ENCODE measurements at regions not wholly inside any gene's neighbourhood (a gene's known extent, or its start where the extent isn't known, plus 50 kb on each side); places are given as distances from the start of the nearest gene placed in this dataset.

GRCh38 chr3:53997476-53997875 is 105.8 kb upstream of the SELENOK start:
- DNase-seq, result no peak
- H3K14ac ChIP-seq (ENCODE audit: low read length in 2 of 2), result no peak overlapping the region
- no peak overlapping the region for H2AFZ ChIP-seq (ENCODE audit: low read depth, low read length)

DNA sequence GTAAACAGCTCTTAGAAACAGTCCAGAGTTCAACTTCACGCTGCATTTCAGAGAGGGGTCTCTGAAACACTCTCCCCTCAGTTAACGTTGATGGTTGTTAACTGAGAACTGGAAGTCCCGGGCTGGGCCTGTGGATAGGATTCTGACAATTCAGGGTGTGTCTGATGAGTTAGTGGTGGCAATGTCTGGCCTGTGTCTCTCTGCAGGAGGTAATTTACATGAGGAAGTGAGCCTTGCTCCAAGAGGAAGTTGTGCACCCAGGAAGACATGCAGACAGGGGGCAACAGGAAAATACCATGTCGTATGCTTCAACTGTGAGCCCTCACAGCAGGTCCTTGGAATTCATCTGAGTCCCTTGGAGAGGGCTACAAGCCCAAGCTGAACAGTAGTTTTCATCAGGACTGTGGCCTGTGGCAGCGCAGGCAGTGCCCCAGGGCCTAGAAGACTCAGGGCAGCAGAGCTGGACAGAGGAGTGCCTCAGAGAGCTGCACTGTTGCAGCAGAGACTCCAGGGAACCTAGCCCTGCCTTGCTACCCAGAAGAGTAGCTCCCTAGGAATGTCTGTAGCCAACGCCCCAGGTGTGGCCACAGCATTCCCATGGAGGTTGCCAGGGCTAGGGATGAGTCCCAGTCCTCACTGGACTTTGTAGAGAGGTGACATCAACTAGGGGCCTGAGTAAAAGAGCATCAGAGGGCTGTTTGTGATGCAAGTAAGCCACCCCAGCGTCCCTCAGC is 104.6 kb upstream of the SELENOK start:
- Histone ChIP-seq H3K27ac (ENCODE audit: low read length, poor library complexity, severe bottlenecking) (no peak overlapping the region), H2BK15ac (ENCODE audit: low read depth, poor library complexity, severe bottlenecking) (no peak overlapping the region), H3K27me3 (ENCODE audit: control insufficient read depth in 1 of 2, insufficient read depth in 1 of 2, low read length in 2 of 2) (no peaks in the 10 kb centered on the region), H3K23ac (ENCODE audit: low read length in 2 of 2) (no peak overlapping the region), H3K4me3 (ENCODE audit: insufficient read depth in 1 of 2, low read depth in 1 of 2, low read length in 2 of 2) (no peak overlapping the region), H3K9ac (ENCODE audit: low read length) (no peak overlapping the region), H3K18ac (ENCODE audit: low read depth in 1 of 2, low read length in 2 of 2) (no peak overlapping the region), H2AK5ac (ENCODE audit: low read length, severe bottlenecking) (no peak overlapping the region), H3K4me1 (ENCODE audit: control insufficient read depth, insufficient read depth, low read depth, low read length) (no peaks in the 10 kb centered on the region), H3K9me3 (ENCODE audit: control insufficient read depth, low read length) (no peaks in the 10 kb centered on the region), H2BK12ac (ENCODE audit: low read length in 2 of 2) (no peak overlapping the region), H2AFZ (ENCODE audit: low read depth, low read length) (no peak overlapping the region), H3K36me3 (ENCODE audit: control insufficient read depth in 1 of 2, insufficient read depth in 2 of 2, low read depth in 1 of 2, low read length in 2 of 2) (no peaks in the 10 kb centered on the region), H2BK5ac (ENCODE audit: low read depth, low read length, poor library complexity, severe bottlenecking) (no peak overlapping the region), H3K4ac (ENCODE audit: low read depth in 1 of 2, low read length in 2 of 2) (no peak overlapping the region), H4K91ac (ENCODE audit: low read length) (no peak overlapping the region), H3K79me1 (replicated peaks; ENCODE audit: low read length, poor library complexity, severe bottlenecking) (no peaks in the 10 kb centered on the region), H4K8ac (ENCODE audit: low read length) (no peak overlapping the region), H2BK120ac (ENCODE audit: low read depth, low read length) (no peak overlapping the region), H3K14ac (ENCODE audit: low read length in 2 of 2) (no peak overlapping the region), H3K4me2 (ENCODE audit: low read length, poor library complexity, severe bottlenecking) (no peak overlapping the region)
- WGBS, result 55% methylated on average over 7 of the region's 7 CpGs
- DNase-seq, result no peak

More at GRCh38 chr3:53997476-53997875, 105.8 kb upstream of the SELENOK start:
- Histone ChIP-seq H3K4me2 (ENCODE audit: low read length, poor library complexity, severe bottlenecking) (no peak overlapping the region), H2BK12ac (ENCODE audit: low read length in 2 of 2) (no peak overlapping the region), H3K4me3 (ENCODE audit: insufficient read depth in 1 of 2, low read depth in 1 of 2, low read length in 2 of 2) (no peak overlapping the region), H2AK5ac (ENCODE audit: low read length, severe bottlenecking) (no peak overlapping the region), H3K23ac (ENCODE audit: low read length in 2 of 2) (no peak overlapping the region), H4K8ac (ENCODE audit: low read length) (no peak overlapping the region), H3K36me3 (ENCODE audit: control insufficient read depth in 1 of 2, insufficient read depth in 2 of 2, low read depth in 1 of 2, low read length in 2 of 2) (no peaks in the 10 kb centered on the region), H3K79me1 (replicated peaks; ENCODE audit: low read length, poor library complexity, severe bottlenecking) (no peaks in the 10 kb centered on the region), H2BK5ac (ENCODE audit: low read depth, low read length, poor library complexity, severe bottlenecking) (no peak overlapping the region), H2BK120ac (ENCODE audit: low read depth, low read length) (no peak overlapping the region), H3K27me3 (ENCODE audit: control insufficient read depth in 1 of 2, insufficient read depth in 1 of 2, low read length in 2 of 2) (no peaks in the 10 kb centered on the region), H2BK15ac (ENCODE audit: low read depth, poor library complexity, severe bottlenecking) (no peak overlapping the region), H3K4me1 (ENCODE audit: control insufficient read depth, insufficient read depth, low read depth, low read length) (no peaks in the 10 kb centered on the region), H3K4ac (ENCODE audit: low read depth in 1 of 2, low read length in 2 of 2) (no peak overlapping the region), H3K9me3 (ENCODE audit: control insufficient read depth, low read length) (no peaks in the 10 kb centered on the region), H4K91ac (ENCODE audit: low read length) (no peak overlapping the region), H3K27ac (ENCODE audit: low read length, poor library complexity, severe bottlenecking) (no peak overlapping the region), H3K9ac (ENCODE audit: low read length) (no peak overlapping the region), H3K18ac (ENCODE audit: low read depth in 1 of 2, low read length in 2 of 2) (no peak overlapping the region)
- WGBS, result 81% methylated on average over 4 of the region's 4 CpGs

DNA sequence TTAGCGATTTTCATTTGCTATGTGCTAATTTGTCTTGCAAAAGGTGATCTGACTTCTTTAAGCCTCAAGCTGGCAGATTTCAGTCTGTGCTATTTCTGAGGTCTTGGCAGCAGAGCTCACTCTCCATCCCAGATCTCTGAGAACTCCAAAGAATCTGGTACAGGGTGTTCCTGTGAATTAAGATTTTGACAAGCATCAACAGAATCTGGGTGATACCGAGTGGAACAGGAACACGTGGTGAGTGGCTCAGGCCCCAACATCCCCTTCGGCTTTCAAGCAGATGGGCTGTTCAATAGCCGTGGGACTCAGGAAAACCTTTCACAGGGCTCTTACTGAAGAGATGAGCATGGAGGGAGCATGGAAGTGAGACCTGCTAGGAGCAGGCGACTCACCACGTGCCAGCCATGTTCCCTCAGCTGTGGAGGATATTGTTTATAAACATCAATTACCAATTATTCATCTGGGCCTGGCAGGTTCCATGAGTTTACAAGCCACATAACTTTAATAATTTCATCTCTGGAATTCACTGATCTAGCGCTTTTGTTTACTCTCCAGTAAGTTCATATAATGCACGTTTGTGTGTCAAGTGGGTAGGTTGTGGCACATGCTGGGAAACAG is 103.4 kb upstream of the SELENOK start:
- H3K9me3 ChIP-seq (ENCODE audit: control insufficient read depth, low read length), result no peaks in the 10 kb centered on the region
- DNase-seq, result no peak
- H3K4me1 ChIP-seq (ENCODE audit: control insufficient read depth, insufficient read depth, low read depth, low read length), result no peaks in the 10 kb centered on the region
- no peak overlapping the region for H2AK5ac ChIP-seq (ENCODE audit: low read length, severe bottlenecking)
- no peak overlapping the region for H4K8ac ChIP-seq (ENCODE audit: low read length)
- no peak overlapping the region for H3K4ac ChIP-seq (ENCODE audit: low read depth in 1 of 2, low read length in 2 of 2)
- H3K27ac ChIP-seq (ENCODE audit: low read length, poor library complexity, severe bottlenecking), result no peak overlapping the region
- no peaks in the 10 kb centered on the region for H3K27me3 ChIP-seq (ENCODE audit: control insufficient read depth in 1 of 2, insufficient read depth in 1 of 2, low read length in 2 of 2)
- H2BK15ac ChIP-seq (ENCODE audit: low read depth, poor library complexity, severe bottlenecking), result no peak overlapping the region
- H3K79me1 ChIP-seq (replicated peaks; ENCODE audit: low read length, poor library complexity, severe bottlenecking), result no peaks in the 10 kb centered on the region
- H3K14ac ChIP-seq (ENCODE audit: low read length in 2 of 2), result no peak overlapping the region
- H2BK12ac ChIP-seq (ENCODE audit: low read length in 2 of 2), result no peak overlapping the region
- H3K23ac ChIP-seq (ENCODE audit: low read length in 2 of 2), result no peak overlapping the region
- H3K18ac ChIP-seq (ENCODE audit: low read depth in 1 of 2, low read length in 2 of 2), result no peak overlapping the region
- H2BK5ac ChIP-seq (ENCODE audit: low read depth, low read length, poor library complexity, severe bottlenecking), result no peak overlapping the region
- H2BK120ac ChIP-seq (ENCODE audit: low read depth, low read length), result no peak overlapping the region
- H3K36me3 ChIP-seq (ENCODE audit: control insufficient read depth in 1 of 2, insufficient read depth in 2 of 2, low read depth in 1 of 2, low read length in 2 of 2), result no peaks in the 10 kb centered on the region
- no peak overlapping the region for H3K4me2 ChIP-seq (ENCODE audit: low read length, poor library complexity, severe bottlenecking)
- H3K9ac ChIP-seq (ENCODE audit: low read length), result no peak overlapping the region
- no peak overlapping the region for H3K4me3 ChIP-seq (ENCODE audit: insufficient read depth in 1 of 2, low read depth in 1 of 2, low read length in 2 of 2)
- WGBS, result 81% methylated on average over 5 of the region's 9 CpGs
- H4K91ac ChIP-seq (ENCODE audit: low read length), result no peak overlapping the region
- H2AFZ ChIP-seq (ENCODE audit: low read depth, low read length), result no peak overlapping the region

DNA sequence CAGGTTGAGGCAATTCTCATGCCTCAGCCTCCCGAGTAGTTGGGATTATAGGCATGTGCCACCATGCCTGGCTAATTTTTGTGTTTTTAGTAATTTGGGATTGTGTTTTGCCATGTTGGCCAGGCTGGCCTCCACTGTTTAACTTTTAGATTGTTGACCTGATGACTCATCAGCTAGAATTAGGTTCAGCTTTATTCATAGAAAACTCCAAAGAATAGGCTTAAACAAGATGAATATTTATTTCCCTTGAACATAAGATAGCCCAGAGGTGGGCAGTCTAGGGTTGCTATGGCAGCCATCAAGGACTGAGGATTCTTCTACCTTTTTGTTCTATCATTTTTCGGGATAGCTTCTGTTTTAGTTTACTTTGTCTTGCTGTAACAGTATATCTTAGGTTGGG is 99.6 kb upstream of the SELENOK start:
- Histone ChIP-seq H3K36me3 (ENCODE audit: control insufficient read depth in 1 of 2, insufficient read depth in 2 of 2, low read depth in 1 of 2, low read length in 2 of 2) (no peaks in the 10 kb centered on the region), H3K4me2 (ENCODE audit: low read length, poor library complexity, severe bottlenecking) (no peak overlapping the region), H2AFZ (ENCODE audit: low read depth, low read length) (no peak overlapping the region), H2BK12ac (ENCODE audit: low read length in 2 of 2) (no peak overlapping the region), H4K8ac (ENCODE audit: low read length) (no peak overlapping the region), H3K27me3 (ENCODE audit: control insufficient read depth in 1 of 2, insufficient read depth in 1 of 2, low read length in 2 of 2) (no peaks in the 10 kb centered on the region), H3K23ac (ENCODE audit: low read length in 2 of 2) (no peak overlapping the region), H2BK5ac (ENCODE audit: low read depth, low read length, poor library complexity, severe bottlenecking) (no peak overlapping the region), H3K14ac (ENCODE audit: low read length in 2 of 2) (no peak overlapping the region), H3K4ac (ENCODE audit: low read depth in 1 of 2, low read length in 2 of 2) (no peak overlapping the region), H3K79me1 (replicated peaks; ENCODE audit: low read length, poor library complexity, severe bottlenecking) (no peaks in the 10 kb centered on the region), H3K27ac (ENCODE audit: low read length, poor library complexity, severe bottlenecking) (no peak overlapping the region), H3K18ac (ENCODE audit: low read depth in 1 of 2, low read length in 2 of 2) (no peak overlapping the region), H3K4me1 (ENCODE audit: control insufficient read depth, insufficient read depth, low read depth, low read length) (no peaks in the 10 kb centered on the region), H2AK5ac (ENCODE audit: low read length, severe bottlenecking) (no peak overlapping the region), H2BK15ac (ENCODE audit: low read depth, poor library complexity, severe bottlenecking) (no peak overlapping the region), H3K9me3 (ENCODE audit: control insufficient read depth, low read length) (no peaks in the 10 kb centered on the region), H4K91ac (ENCODE audit: low read length) (no peak overlapping the region), H3K9ac (ENCODE audit: low read length) (no peak overlapping the region), H2BK120ac (ENCODE audit: low read depth, low read length) (no peak overlapping the region), H3K4me3 (ENCODE audit: insufficient read depth in 1 of 2, low read depth in 1 of 2, low read length in 2 of 2) (no peak overlapping the region)
- 84% methylated on average over 2 of the region's 2 CpGs for WGBS
- DNase-seq, result no peak
